ENCODE measurements at regions not wholly inside any gene's neighbourhood (a gene's known extent, or its start where the extent isn't known, plus 50 kb on each side); places are given as distances from the start of the nearest gene placed in this dataset.

DNA sequence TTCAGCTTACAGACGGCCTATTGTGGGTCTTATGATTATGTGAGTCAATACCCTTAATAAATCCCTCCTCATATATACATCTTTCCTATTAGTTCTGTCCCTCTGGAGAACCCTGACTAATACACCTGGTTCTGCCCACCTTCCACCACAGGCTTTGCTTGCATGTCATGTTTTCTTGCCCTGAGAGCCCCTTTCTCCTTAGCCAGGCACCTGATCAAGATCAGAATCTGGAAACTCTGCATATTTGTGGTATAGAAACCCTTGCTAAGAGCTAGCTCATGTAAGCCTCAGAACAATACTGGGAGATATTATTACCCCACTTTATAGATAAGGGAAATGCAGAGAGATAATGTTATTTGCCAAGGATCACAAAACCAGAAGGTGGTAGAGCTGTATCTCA is 52.9 kb upstream of the JDP2 start:
- Histone ChIP-seq H3K36me3 (ENCODE audit: insufficient read depth, low read length) (no peaks in the 10 kb centered on the region), H3K4me3 (no peak overlapping the region), H3K9me3 (ENCODE audit: low read depth, low read length) (no peaks in the 10 kb centered on the region), H3K27ac (no peak overlapping the region), H3K9ac (ENCODE audit: insufficient read length) (no peak overlapping the region)
- DNase-seq (ENCODE audit: low read depth, low spot score) = no peak
- no peak for TF ChIP-seq POLR2AphosphoS5 (IDR thresholded peaks at IDR 0.05; ENCODE audit: borderline replicate concordance, low read depth, low read length)

DNA sequence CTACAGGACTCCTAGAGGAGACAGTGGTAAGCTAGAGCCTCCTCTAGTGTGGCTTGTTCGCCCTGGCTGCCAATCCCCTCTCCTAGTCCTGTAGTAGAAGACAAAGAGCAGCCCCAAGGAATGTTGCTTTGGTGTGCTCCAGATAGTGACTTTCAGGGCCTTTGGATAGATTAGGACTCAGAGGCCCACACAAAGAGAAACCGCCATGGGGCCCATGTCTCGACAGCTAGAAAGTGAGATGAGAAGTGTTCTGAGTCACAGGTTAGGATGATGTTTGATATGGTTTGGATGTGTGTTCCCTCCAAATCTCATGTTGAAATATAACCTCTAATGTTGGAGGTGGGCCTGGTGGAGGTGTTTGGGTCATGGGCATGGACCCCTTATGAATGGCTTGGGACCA is 51.8 kb upstream of the JDP2 start:
- TF ChIP-seq FOXP2 (optimal IDR thresholded peaks at IDR 0.05; ENCODE audit: control extremely low read depth, extremely low read length, insufficient read depth) (no peak), EZH2 (IDR thresholded peaks at IDR 0.05) (no peak), POLR2AphosphoS5 (IDR thresholded peaks at IDR 0.05; ENCODE audit: borderline replicate concordance, low read depth, low read length) (no peak)
- DNase-seq (ENCODE audit: low read depth, low spot score) = no peak
- no peaks in the 10 kb centered on the region for H3K36me3 ChIP-seq (ENCODE audit: insufficient read depth, low read length)
- H3K4me3 ChIP-seq = no peak overlapping the region
- no peaks in the 10 kb centered on the region for H3K9me3 ChIP-seq (ENCODE audit: low read depth, low read length)
- H3K9ac ChIP-seq (ENCODE audit: insufficient read length) = no peak overlapping the region
- no peak overlapping the region for H3K27ac ChIP-seq

Data from SK-N-MC (cell line).